ENCODE measurements at regions not wholly inside any gene's neighbourhood (a gene's known extent, or its start where the extent isn't known, plus 50 kb on each side); places are given as distances from the start of the nearest gene placed in this dataset.

DNA sequence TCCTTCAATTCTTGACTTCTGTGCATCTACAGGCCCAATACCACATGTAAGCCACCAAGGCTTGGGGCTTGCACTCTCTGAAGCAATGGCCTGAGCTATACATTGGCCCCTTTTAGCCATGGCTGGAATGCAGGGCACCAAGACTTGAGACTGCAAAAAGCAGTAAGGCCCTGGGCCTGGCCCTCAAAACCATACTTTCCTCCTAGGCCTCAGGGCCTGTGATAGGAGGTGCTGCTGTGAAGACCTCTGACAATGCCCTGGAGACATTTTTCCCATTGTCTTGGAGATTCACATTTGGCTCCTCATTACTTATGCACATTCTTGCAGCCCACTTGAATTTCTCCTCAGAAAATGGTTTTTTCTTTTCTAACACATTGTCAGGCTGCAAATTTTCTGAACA is 68.5 kb upstream of the FSTL5 start:
- H3K4me1 ChIP-seq (ENCODE audit: control insufficient read depth in 4 of 4, insufficient read depth in 4 of 4, low read length in 3 of 4), result no peaks in the 10 kb centered on the region

DNA sequence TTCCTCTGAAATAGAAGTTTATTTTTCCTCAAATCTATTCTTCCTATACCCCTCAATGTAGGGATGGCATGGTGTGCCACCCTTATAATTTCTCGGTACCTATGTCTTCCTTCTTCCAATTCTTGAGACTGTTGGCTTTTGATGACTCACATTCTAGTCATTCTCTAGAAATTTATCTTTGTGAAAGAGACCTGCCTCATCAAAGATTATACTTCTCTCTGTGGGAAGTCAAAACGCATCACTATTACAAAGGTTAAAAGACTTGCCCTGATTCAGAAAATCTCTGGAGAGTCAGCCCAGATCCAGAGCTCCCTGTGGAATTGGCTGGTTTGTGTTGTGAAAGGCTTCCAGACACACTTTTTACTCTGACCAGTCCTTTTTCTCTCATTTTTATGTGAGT is 65.9 kb upstream of the FSTL5 start:
- no peaks in the 10 kb centered on the region for H3K36me3 ChIP-seq (ENCODE audit: control insufficient read depth in 4 of 4, insufficient read depth in 3 of 4, low read depth in 1 of 4, low read length in 3 of 4)
- no peaks in the 10 kb centered on the region for H3K27me3 ChIP-seq (ENCODE audit: control insufficient read depth in 4 of 4, insufficient read depth in 4 of 4, low read length in 3 of 4)
- no peak overlapping the region for H3K27ac ChIP-seq (ENCODE audit: low read depth in 1 of 2, low read length in 2 of 2)
- no peak overlapping the region for H3K4me3 ChIP-seq (ENCODE audit: low read depth in 1 of 3, low read length in 3 of 3)
- peaks cover 0 to 2% (median 0%) of the 10 kb centered on the region in 4 donors for H3K9me3 ChIP-seq (ENCODE audit: control insufficient read depth in 4 of 4, low read length in 3 of 4)
- TF ChIP-seq NR2F2 (IDR thresholded peaks at IDR 0.05) (no peak), FOXA1 (IDR thresholded peaks at IDR 0.05) (no peak), HNF4G (IDR thresholded peaks at IDR 0.05) (no peak), GABPA (IDR thresholded peaks at IDR 0.05 in 1 of 2, conservative IDR thresholded peaks at IDR 0.05 in 1 of 2) (no peak)
- TF ChIP-seq, protein P1, sequence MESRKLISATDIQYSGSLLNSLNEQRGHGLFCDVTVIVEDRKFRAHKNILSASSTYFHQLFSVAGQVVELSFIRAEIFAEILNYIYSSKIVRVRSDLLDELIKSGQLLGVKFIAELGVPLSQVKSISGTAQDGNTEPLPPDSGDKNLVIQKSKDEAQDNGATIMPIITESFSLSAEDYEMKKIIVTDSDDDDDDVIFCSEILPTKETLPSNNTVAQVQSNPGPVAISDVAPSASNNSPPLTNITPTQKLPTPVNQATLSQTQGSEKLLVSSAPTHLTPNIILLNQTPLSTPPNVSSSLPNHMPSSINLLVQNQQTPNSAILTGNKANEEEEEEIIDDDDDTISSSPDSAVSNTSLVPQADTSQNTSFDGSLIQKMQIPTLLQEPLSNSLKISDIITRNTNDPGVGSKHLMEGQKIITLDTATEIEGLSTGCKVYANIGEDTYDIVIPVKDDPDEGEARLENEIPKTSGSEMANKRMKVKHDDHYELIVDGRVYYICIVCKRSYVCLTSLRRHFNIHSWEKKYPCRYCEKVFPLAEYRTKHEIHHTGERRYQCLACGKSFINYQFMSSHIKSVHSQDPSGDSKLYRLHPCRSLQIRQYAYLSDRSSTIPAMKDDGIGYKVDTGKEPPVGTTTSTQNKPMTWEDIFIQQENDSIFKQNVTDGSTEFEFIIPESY (IDR thresholded peaks at IDR 0.05), result no peak
- TF ChIP-seq, protein P2, sequence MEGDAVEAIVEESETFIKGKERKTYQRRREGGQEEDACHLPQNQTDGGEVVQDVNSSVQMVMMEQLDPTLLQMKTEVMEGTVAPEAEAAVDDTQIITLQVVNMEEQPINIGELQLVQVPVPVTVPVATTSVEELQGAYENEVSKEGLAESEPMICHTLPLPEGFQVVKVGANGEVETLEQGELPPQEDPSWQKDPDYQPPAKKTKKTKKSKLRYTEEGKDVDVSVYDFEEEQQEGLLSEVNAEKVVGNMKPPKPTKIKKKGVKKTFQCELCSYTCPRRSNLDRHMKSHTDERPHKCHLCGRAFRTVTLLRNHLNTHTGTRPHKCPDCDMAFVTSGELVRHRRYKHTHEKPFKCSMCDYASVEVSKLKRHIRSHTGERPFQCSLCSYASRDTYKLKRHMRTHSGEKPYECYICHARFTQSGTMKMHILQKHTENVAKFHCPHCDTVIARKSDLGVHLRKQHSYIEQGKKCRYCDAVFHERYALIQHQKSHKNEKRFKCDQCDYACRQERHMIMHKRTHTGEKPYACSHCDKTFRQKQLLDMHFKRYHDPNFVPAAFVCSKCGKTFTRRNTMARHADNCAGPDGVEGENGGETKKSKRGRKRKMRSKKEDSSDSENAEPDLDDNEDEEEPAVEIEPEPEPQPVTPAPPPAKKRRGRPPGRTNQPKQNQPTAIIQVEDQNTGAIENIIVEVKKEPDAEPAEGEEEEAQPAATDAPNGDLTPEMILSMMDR (IDR thresholded peaks at IDR 0.05; ENCODE audit: low read depth, low read length, missing input control), result no peak
- TF ChIP-seq, protein P3, sequence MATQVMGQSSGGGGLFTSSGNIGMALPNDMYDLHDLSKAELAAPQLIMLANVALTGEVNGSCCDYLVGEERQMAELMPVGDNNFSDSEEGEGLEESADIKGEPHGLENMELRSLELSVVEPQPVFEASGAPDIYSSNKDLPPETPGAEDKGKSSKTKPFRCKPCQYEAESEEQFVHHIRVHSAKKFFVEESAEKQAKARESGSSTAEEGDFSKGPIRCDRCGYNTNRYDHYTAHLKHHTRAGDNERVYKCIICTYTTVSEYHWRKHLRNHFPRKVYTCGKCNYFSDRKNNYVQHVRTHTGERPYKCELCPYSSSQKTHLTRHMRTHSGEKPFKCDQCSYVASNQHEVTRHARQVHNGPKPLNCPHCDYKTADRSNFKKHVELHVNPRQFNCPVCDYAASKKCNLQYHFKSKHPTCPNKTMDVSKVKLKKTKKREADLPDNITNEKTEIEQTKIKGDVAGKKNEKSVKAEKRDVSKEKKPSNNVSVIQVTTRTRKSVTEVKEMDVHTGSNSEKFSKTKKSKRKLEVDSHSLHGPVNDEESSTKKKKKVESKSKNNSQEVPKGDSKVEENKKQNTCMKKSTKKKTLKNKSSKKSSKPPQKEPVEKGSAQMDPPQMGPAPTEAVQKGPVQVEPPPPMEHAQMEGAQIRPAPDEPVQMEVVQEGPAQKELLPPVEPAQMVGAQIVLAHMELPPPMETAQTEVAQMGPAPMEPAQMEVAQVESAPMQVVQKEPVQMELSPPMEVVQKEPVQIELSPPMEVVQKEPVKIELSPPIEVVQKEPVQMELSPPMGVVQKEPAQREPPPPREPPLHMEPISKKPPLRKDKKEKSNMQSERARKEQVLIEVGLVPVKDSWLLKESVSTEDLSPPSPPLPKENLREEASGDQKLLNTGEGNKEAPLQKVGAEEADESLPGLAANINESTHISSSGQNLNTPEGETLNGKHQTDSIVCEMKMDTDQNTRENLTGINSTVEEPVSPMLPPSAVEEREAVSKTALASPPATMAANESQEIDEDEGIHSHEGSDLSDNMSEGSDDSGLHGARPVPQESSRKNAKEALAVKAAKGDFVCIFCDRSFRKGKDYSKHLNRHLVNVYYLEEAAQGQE (IDR thresholded peaks at IDR 0.05), result no peak
- no peak for DNase-seq (ENCODE audit: low spot score)
- 78% methylated on average over 2 of the region's 2 CpGs for WGBS
- H3K4me1 ChIP-seq (ENCODE audit: control insufficient read depth in 4 of 4, insufficient read depth in 4 of 4, low read length in 3 of 4), result no peaks in the 10 kb centered on the region
- no peak overlapping the region for H3K9ac ChIP-seq (ENCODE audit: low read depth in 1 of 2, low read length in 2 of 2)

More for the DNA sequence above, 68.5 kb upstream of the FSTL5 start:
- Histone ChIP-seq H3K9me3 (ENCODE audit: control insufficient read depth in 4 of 4, low read length in 3 of 4) (peaks cover 0 to 2% (median 0%) of the 10 kb centered on the region in 4 donors), H3K27me3 (ENCODE audit: control insufficient read depth in 4 of 4, insufficient read depth in 4 of 4, low read length in 3 of 4) (no peaks in the 10 kb centered on the region), H3K4me3 (ENCODE audit: low read depth in 1 of 3, low read length in 3 of 3) (no peak overlapping the region), H3K27ac (ENCODE audit: low read depth in 1 of 2, low read length in 2 of 2) (no peak overlapping the region), H3K9ac (ENCODE audit: low read depth in 1 of 2, low read length in 2 of 2) (no peak overlapping the region), H3K36me3 (ENCODE audit: control insufficient read depth in 4 of 4, insufficient read depth in 3 of 4, low read depth in 1 of 4, low read length in 3 of 4) (no peaks in the 10 kb centered on the region)
- DNase-seq (ENCODE audit: low spot score), result no peak
- TF ChIP-seq SP1 (IDR thresholded peaks at IDR 0.05) (no peak), FOXA2 (IDR thresholded peaks at IDR 0.05) (no peak), NR2F2 (IDR thresholded peaks at IDR 0.05) (no peak), HNF4G (IDR thresholded peaks at IDR 0.05) (no peak), FOXA1 (IDR thresholded peaks at IDR 0.05) (no peak), TAF1 (conservative IDR thresholded peaks at IDR 0.05) (no peak), GABPA (IDR thresholded peaks at IDR 0.05 in 1 of 2, conservative IDR thresholded peaks at IDR 0.05 in 1 of 2) (no peak), JUND (IDR thresholded peaks at IDR 0.05) (no peak)
- TF ChIP-seq, protein P1 (IDR thresholded peaks at IDR 0.05), result no peak
- TF ChIP-seq, protein P4, sequence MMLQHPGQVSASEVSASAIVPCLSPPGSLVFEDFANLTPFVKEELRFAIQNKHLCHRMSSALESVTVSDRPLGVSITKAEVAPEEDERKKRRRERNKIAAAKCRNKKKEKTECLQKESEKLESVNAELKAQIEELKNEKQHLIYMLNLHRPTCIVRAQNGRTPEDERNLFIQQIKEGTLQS (IDR thresholded peaks at IDR 0.05), result no peak

Data from liver (tissue), 8 donors.